ENCODE measurements at regions not wholly inside any gene's neighbourhood (a gene's known extent, or its start where the extent isn't known, plus 50 kb on each side); places are given as distances from the start of the nearest gene placed in this dataset.

- TF ChIP-seq CREB1 (CRISPR knock-in tag; IDR thresholded peaks at IDR 0.05; ENCODE audit: low read depth) = no peak
- no peak for TF ChIP-seq CTCF (conservative IDR thresholded peaks at IDR 0.05; ENCODE audit: low read depth in 2 of 2)
- TF ChIP-seq REST (IDR thresholded peaks at IDR 0.05; ENCODE audit: unreplicated experiment) = no peak
- no peak for TF ChIP-seq POLR2AphosphoS5 (IDR thresholded peaks at IDR 0.05; ENCODE audit: low read depth)
- TF ChIP-seq EZH2 (IDR thresholded peaks at IDR 0.05; ENCODE audit: low read depth, unreplicated experiment) = no peak
- TF ChIP-seq ETS1 (IDR thresholded peaks at IDR 0.05) = no peak
These were observed 460.3 kb downstream of the GPAT3 start for GRCh38 chr4:83996254-83996653.

All from GM23338 (cell line).